Upper lobe of right lung (tissue), 1 donor: ENCODE measurements at regions not wholly inside any gene's neighbourhood (a gene's known extent, or its start where the extent isn't known, plus 50 kb on each side); places are given as distances from the start of the nearest gene placed in this dataset.

Experiments used
- ATAC-seq: fragments of 200-7000 bp; cut with Tn5 transposase; one replicate; pipeline ENCODE4 v1.9.1; 2020; ENCODE audit warnings: mild to moderate bottlenecking, moderate library complexity
- DNase-seq: peaks from one replicate; pipeline ENCODE4 v3.0.0-alpha.2; 2020
- H3K27ac ChIP-seq: fragments of 200-600 bp; one replicate; pipeline ENCODE4 v1.8.0; 2022
- H3K27me3 ChIP-seq: fragments of 200-600 bp; one replicate; pipeline ENCODE4 v1.8.0; 2022; ENCODE audit warnings: mild to moderate bottlenecking
- H3K36me3 ChIP-seq: fragments of 200-600 bp; one replicate; pipeline ENCODE4 v1.8.0; 2022
- H3K4me1 ChIP-seq: fragments of 200-600 bp; one replicate; pipeline ENCODE4 v1.8.0; 2022
- H3K4me3 ChIP-seq: fragments of 200-600 bp; one replicate; pipeline ENCODE4 v1.8.0; 2022; ENCODE audit warnings: mild to moderate bottlenecking
- H3K9me3 ChIP-seq: fragments of 200-600 bp; one replicate; pipeline ENCODE4 v1.8.0; 2022
- intact Hi-C: fragments of 100-400 bp; cut with DNase I; formaldehyde crosslinking; loops from one replicate; pipeline ENCODE4 v1.11.0; 2022
- TF ChIP-seq, protein P1 (sequence below): fragments of 200-600 bp; IDR thresholded peaks from one replicate; pipeline ENCODE4 v1.8.0; 2022; ENCODE audit warnings: antibody characterized with exemption
- donor health status: DM: no; HTN: yes; CAD: no; lungs with severe emphysema.

DNA sequence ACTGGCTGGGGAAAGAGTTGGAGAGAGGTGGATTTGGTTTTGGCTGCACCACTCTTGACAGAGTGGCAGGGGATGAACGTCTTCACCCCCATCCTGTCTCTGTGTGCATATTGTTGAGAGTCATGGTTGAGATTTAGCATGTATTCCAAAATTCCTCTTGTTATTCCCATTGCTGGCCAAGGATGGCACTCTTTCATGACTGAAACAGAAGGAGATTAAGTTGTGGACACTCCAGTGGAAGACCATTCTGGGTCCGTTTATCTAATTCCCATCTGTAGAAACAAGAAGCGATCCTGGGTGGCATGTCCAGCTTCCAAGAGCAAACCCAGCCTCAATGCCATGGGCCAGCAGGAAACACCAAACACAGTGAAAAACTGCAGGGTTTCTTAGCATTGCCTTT, 469.0 kb upstream of the IGFBP3 start:
- H3K9me3 ChIP-seq: no peaks in the 10 kb centered on the region
- no peaks in the 10 kb centered on the region for H3K4me1 ChIP-seq
- H3K27ac ChIP-seq: no peak overlapping the region
- no peaks in the 10 kb centered on the region for H3K36me3 ChIP-seq
- DNase-seq: no peak
- ATAC-seq: no peak
- H3K4me3 ChIP-seq: no peak overlapping the region
- H3K27me3 ChIP-seq: no peaks in the 10 kb centered on the region
- intact Hi-C loops: no loop called here
- TF ChIP-seq, protein P1, sequence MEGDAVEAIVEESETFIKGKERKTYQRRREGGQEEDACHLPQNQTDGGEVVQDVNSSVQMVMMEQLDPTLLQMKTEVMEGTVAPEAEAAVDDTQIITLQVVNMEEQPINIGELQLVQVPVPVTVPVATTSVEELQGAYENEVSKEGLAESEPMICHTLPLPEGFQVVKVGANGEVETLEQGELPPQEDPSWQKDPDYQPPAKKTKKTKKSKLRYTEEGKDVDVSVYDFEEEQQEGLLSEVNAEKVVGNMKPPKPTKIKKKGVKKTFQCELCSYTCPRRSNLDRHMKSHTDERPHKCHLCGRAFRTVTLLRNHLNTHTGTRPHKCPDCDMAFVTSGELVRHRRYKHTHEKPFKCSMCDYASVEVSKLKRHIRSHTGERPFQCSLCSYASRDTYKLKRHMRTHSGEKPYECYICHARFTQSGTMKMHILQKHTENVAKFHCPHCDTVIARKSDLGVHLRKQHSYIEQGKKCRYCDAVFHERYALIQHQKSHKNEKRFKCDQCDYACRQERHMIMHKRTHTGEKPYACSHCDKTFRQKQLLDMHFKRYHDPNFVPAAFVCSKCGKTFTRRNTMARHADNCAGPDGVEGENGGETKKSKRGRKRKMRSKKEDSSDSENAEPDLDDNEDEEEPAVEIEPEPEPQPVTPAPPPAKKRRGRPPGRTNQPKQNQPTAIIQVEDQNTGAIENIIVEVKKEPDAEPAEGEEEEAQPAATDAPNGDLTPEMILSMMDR: no peak

DNA sequence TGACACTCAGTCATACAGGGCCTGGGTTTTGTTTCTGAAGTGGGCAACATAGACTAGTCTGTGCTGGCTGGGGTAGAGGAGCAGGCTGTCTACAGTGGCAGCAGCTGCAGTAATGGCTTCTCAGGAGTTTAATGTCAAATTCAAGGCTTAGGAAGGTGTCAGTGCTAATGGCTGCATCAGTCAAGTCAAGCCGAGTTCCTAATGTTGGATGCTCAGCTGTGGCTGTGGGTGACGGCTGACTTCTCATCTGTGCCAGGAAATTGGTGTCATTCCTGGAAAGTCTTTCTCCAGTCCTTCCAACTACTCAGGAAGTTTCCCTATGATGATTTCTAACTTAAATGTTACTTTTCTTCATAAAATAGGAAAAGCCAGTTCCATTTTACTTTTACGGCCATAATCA, 468.1 kb upstream of the IGFBP3 start:
- Histone ChIP-seq H3K36me3 (no peaks in the 10 kb centered on the region), H3K9me3 (no peaks in the 10 kb centered on the region), H3K4me3 (no peak overlapping the region), H3K27ac (no peak overlapping the region), H3K27me3 (no peaks in the 10 kb centered on the region), H3K4me1 (no peaks in the 10 kb centered on the region)
- DNase-seq (no peak), ATAC-seq (no peak)
- intact Hi-C loops: no loop called here
- TF ChIP-seq, protein P1: no peak

DNA sequence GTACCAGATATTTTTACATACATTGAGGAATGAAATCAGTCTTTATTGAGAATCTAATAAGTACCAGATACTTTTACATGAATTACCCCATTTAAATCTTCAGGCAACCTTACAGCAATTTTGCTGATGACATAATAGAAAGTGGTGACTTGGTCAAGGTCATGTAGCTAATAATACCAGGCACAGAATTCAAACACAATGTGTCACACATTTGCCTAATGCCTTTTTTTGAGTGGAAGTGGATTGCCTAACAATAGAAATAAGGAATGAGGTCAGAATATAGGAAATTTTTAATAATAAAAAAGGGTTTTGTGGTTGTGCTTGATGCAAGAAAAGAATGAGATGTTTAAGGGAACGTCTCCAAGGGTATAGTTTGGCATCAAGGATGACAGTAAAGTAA, 466.6 kb upstream of the IGFBP3 start:
- no peak overlapping the region for H3K27ac ChIP-seq
- no peaks in the 10 kb centered on the region for H3K4me1 ChIP-seq
- H3K9me3 ChIP-seq: no peaks in the 10 kb centered on the region
- ATAC-seq (no peak), DNase-seq (no peak)
- H3K4me3 ChIP-seq: no peak overlapping the region
- intact Hi-C loops: no loop called here
- TF ChIP-seq, protein P1: no peak
- no peaks in the 10 kb centered on the region for H3K27me3 ChIP-seq
- no peaks in the 10 kb centered on the region for H3K36me3 ChIP-seq

DNA sequence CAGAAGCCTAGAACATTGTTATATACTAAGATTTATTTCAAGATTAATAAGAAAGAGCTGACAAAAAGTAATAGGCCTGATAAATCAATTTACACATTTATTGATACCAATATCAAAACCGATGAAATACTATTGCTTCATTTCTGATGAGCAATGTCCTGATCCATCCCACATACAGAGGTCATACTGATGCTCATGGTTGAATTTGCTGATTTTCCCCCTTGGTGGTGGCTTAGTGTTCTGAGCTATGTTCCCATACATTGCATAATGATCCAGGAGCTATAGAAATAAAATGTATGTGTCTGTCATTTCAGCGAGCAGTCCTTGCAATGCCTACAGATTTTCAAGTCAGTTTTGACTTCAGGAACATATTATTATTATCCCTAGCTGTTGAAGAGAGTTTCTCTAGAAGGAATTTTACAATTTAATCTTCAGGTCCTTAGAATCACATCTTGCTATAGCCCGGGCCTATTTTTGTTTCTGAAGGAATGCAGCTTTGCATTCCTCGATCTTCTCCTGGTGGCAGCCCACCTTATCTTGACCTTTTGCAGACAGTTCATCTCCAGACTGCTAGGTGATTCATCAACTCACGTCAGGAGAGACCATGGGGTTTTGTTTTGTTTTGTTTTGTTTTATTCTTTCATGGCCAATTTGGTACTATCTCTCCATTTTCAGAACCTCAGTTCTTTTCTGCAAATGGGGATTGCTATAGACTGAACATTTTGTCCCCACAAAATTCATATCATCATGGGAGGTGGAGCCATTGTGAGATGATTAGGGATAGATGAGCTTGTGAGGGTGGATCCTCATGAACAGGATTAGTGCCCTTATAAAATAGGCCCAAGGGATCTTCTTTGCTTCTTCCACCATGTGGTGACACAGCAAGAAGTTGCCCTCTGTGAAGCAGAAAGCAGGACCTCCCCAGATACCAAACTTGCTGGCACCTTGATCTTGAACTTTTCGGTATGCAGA, 465.6 kb upstream of the IGFBP3 start:
- intact Hi-C loops: no loop called here
- DNase-seq (no peak), ATAC-seq (no peak)
- Histone ChIP-seq H3K36me3 (no peaks in the 10 kb centered on the region), H3K4me1 (no peaks in the 10 kb centered on the region), H3K4me3 (no peak overlapping the region), H3K27me3 (no peaks in the 10 kb centered on the region), H3K27ac (no peak overlapping the region), H3K9me3 (no peaks in the 10 kb centered on the region)
- TF ChIP-seq, protein P1: no peak

DNA sequence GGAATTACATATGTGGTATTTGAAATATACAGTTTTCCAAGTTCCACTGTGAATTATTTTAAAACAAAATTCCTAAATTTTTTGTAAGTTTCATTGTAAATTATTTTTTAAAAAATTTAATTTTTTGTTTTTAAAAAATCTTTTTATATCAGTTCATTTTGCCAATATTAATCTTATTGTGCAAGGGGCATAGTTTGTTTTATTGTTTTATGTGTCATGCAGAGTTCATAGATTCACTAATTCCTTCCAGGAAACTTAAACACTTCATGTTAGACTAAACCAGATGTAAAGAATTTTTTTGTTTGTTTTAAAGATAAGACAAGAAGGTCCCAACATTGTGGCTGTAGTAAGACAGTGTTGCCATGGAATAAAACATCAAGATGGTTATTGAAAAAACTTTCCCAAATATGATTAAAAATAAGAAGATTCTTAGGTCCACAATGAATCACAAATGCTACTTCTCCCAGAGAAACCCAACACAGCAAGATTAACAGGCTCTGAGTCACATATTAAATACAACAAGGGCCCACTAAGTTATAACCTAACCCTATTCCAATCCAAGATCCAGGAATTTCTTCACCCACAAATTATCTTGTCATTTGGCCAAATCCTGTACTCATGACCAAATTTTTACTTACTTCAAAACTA, 464.7 kb upstream of the IGFBP3 start:
- ATAC-seq: no peak

More for the DNA sequence above, 464.7 kb upstream of the IGFBP3 start:
- no peak overlapping the region for H3K4me3 ChIP-seq
- intact Hi-C loops: no loop called here
- no peaks in the 10 kb centered on the region for H3K9me3 ChIP-seq
- no peak overlapping the region for H3K27ac ChIP-seq
- TF ChIP-seq, protein P1: no peak
- DNase-seq: no peak
- H3K36me3 ChIP-seq: no peaks in the 10 kb centered on the region
- H3K4me1 ChIP-seq: no peaks in the 10 kb centered on the region
- H3K27me3 ChIP-seq: no peaks in the 10 kb centered on the region
